GM18951 (cell line): ENCODE measurements at regions not wholly inside any gene's neighbourhood (a gene's known extent, or its start where the extent isn't known, plus 50 kb on each side); places are given as distances from the start of the nearest gene placed in this dataset.

Source experiments
- POLR2A ChIP-seq: IDR thresholded peaks from 4 replicates; pipeline ENCODE4 v1.6.1; 2011; ENCODE audit warnings: mild to moderate bottlenecking; ENCODE audit not compliant: insufficient read length, insufficient read depth; ENCODE audit errors: extremely low read depth
- in situ Hi-C: fragments of 300-500 bp; cut with MboI; formaldehyde crosslinking; loops from one replicate; pipeline ENCODE4 v1.12.0; 2022; ENCODE audit warnings: low sequenced_read_pairs, mixed read lengths, inconsistent platforms; ENCODE audit not compliant: unreplicated experiment

DNA sequence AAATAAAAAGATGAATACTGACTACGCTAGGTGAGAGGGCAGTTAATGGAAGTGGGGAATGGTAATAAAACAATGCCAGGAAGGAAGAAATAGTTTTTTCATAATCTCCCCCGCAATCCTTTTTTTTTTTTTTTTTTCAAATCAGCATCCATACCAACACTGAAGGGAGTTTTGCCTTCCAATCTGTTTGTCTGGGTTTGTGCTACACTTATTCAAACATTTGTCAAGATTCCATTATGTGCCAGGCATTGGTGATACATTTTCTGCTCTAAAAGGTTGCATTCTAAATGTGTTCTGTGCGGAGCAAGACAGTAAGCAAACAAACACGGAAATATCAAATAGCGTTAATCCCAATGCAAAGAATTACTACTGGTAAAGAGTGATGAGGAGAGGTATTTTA is 437.9 kb upstream of the BOD1L1 start:
- no peak for TF ChIP-seq POLR2A
- in situ Hi-C loops = no loop called here

GRCh38 chr4:14066979-14067378 is 439.5 kb upstream of the BOD1L1 start:
- in situ Hi-C loops = no loop called here

DNA sequence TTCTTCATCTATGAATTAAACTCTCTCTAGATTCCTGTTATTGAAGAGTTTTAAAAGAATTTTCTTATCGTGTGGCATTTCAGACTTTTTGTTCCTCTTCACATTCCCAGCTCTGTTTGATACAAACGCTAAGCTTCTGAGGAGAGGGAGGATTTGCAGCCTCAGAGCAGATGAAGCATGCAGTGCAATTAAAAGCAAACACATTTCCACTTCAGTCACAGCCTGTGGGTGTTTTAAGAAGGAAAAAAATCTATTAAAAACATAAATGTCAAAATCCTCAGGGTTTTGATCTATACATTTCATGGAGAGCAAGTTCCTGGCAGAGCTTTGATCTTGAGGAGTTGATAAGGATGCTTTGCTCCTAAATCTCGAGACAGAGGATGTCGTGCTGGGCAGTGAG is 442.4 kb upstream of the BOD1L1 start:
- in situ Hi-C loops = no loop called here
- no peak for TF ChIP-seq POLR2A

More at GRCh38 chr4:14066979-14067378, 439.5 kb upstream of the BOD1L1 start:
- TF ChIP-seq POLR2A = no peak

DNA sequence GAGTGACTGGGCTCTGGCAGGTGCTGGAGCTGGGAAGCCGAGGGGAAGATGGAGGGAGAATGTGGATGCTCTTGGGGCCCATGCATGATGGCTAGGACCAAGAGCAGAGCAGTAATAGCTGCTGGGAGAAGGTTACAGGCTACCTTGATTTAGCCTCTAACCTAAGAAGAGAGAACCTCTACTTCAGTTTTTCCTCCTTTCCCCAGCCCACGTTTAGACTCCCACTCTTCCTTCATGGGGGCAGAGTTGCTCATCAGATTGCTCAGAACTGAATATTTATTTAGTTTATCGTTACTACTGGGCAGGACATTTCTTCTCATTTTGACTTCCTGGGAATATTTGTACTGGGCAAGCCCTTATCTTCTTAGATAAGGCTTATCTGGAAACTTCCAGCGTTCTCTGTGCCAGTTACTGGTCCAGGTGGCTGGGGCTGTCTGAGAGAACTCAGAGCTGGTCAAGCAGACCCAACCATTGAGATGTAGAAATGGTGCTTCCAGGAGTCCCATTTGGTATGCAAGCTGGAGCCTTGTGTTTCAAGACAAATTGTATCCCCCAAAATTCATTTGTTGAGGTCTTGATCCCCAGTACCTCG is 442.9 kb upstream of the BOD1L1 start:
- TF ChIP-seq POLR2A = no peak
- in situ Hi-C loops = no loop called here

- TF ChIP-seq POLR2A = no peak
- in situ Hi-C loops = no loop called here
Measured at GRCh38 chr4:14072506-14072905, 445.0 kb upstream of the BOD1L1 start.

DNA sequence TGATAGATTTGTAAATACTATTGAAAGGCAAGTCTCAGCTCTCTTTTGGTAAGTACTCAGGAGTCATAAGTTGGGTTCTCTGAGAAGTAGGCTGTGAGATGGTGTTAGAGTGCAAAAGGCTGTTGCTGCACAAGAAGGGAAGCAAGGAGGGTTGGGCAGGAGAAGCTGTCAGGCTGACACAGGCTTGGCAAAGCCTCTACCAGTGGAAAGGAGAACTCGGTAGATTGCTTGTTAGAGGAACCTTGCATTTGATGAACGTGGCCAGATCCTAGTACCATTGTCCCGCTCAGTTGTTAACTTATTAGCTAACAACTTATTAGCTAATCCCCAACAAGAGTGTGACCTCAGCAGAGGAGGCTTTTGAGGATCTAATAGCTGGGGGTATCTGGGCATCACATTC is 449.3 kb upstream of the BOD1L1 start:
- in situ Hi-C loops = no loop called here
- TF ChIP-seq POLR2A = no peak

DNA sequence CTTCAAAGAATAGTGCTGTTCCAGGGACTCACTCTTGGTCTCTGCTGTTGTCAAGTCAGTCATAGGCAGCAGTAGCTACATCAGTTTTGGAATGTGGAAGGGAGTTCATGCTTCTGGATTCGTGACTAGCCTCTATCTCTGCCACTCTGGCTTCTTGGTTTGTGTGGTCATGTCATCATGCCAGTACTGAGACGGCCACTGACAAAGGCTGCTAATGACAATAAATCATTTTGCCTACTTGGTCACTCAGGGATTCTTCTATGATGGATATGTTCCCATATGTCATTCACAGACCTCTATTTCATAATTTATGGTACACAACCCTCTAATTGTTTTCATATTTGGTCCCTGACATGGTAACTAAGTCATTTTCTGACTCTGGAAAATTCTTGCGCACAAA is 450.8 kb upstream of the BOD1L1 start:
- no peak for TF ChIP-seq POLR2A
- in situ Hi-C loops = no loop called here

DNA sequence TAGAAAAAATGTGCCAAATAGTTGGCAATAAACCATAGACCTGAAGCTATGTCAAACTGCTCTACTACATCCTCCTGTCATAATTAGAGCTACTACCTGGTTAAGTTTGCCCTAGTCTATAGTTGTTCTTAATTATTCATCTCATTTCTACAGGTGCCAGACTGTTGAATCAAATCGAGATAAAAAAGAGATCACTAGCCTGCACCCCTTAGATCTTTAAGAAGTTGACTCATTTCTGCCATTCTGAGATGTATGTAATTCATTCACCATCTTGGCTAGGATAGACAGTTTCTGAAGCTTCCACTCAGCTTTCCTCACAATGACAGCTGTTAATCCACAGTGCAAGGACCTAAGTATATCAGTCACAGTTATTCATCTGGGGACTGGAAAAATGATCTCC is 452.1 kb upstream of the BOD1L1 start:
- in situ Hi-C loops = no loop called here
- no peak for TF ChIP-seq POLR2A

DNA sequence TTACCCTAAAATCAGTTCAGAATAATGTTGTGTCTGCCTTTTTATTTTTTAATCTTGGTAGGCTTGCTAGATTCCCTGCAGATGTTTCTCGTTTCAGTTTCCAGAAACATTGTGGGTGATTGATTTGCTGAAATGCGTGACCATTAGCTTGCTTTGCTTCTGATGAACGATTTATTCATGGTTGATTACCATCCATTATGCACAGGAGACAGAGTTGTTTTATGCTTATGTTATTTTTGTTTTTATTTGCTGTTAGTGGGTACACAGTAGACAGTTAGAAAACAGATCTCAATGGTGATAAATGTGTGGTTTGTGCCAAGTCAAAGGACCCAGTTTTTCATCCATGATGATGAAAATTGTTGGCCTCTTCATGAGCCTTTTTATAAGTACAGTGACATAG is 455.6 kb upstream of the BOD1L1 start:
- no peak for TF ChIP-seq POLR2A
- in situ Hi-C loops = no loop called here

DNA sequence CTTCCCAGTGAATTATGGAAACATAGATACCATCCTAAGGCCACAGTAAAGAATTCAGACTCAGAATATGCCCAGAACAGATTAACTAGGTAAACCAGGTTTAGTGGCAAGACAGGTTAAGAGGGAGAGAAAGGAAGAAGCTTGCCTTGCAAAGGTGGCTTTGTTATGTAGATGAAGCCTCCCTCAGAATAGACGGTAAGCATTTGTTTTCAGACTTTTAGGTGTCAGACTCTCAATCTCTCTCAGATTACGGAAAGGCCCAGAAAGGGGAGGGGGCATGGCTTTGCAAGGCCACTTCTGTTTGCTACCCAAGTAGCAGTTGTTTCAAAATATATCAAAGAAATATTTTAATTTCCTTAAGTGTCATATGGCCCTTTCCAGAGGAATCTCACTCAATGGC is 457.1 kb upstream of the BOD1L1 start:
- in situ Hi-C loops = no loop called here
- no peak for TF ChIP-seq POLR2A

DNA sequence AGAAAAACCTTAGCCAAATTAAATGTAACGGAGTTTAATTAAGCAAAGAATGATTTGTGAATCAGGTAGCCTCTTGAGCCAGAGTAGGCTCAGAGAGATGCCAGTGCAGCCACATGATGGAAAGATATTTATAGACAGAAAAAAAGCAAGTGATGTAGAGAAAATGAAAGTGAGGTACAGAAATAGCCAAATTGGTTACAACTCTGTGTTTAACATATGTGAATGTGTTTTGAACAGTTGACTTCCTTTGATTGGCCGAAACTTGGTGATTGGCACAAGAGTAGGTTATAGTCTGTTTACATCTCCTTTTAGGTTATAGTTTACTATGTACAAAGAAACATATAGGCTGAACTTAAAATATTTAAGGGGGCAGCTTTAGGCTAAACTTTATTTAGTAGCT is 459.9 kb upstream of the BOD1L1 start:
- in situ Hi-C loops = no loop called here
- TF ChIP-seq POLR2A = no peak

- TF ChIP-seq POLR2A = no peak
- in situ Hi-C loops = no loop called here
Measured at GRCh38 chr4:14087921-14088320, 460.4 kb upstream of the BOD1L1 start.

GRCh38 chr4:14091531-14091930 is 464.0 kb upstream of the BOD1L1 start:
- in situ Hi-C loops = no loop called here
- TF ChIP-seq POLR2A = no peak

DNA sequence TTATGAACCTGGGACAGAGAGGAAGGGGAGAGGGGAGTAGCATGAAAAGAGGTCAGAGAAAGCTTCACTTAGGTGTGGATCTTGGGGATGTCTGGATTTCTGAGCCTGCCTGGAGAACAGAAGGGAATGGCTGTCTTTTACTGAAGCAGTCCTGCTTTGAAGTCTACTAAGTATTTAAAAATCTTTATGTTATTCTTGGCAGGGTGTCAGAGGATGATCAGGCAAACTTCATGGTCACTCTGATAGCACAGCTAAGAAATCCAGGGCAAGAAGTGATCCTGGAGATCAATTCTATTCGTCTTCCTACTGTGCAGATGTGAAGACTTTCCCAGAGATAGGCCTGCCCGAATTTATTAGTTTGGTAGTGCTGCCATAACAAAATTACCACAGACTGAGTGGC is 464.4 kb upstream of the BOD1L1 start:
- in situ Hi-C loops = no loop called here
- TF ChIP-seq POLR2A = no peak

DNA sequence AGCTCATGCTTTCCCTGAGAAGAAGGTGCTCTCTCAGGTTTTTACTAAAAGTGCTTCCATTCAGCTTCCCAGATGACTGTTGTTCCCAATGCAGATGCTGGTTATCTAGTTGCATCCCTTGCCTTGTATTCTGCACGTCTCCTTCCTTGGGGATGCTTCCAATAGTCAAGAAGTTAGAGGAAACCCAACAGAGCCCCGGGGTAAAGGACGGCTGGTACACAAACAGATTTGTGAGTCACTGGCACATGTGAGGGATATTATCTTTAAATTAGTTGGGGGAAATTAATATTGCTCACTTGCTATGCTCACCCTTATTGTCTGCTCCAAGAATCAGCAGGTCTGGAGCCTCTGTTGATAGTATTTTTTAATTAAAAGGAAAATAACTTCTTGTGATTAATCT is 465.2 kb upstream of the BOD1L1 start:
- TF ChIP-seq POLR2A = no peak
- in situ Hi-C loops = no loop called here
